ENCODE measurements at regions not wholly inside any gene's neighbourhood (a gene's known extent, or its start where the extent isn't known, plus 50 kb on each side); places are given as distances from the start of the nearest gene placed in this dataset.

DNA sequence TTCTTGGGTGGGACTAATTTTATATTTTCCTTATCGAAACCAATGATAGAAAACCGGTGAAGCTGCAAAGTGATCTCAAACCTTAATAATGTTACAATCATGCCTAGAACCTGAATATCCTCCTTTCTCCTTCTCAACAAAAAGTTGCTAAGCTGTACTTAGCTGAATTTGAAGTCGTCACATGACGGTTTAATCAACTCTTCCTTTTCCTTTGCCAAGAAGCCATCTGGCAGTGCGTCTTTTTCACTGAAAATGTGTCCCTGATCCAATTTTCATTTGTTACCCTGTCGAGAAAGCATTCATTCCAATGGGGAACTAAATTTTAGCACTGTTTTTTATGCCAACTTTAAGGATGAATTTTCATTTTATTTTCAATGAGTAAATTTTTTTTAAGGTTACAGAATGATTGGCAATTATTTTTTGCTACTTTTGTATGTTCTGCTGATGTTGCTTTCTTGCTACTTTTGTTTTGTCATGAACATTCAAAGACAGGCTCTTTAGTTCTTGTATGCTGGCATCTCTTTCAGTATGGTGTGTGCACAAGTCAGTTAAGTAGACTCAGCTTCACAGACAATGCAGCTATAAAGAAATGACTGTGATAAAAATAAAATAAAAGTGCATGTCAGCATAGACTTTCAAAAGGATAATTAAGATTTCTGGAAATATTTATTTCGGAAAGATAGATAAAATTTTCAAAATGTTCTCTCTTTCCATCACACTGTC, 980.0 kb downstream of the DNAJB9 start (continued):
- TF ChIP-seq, protein P1, sequence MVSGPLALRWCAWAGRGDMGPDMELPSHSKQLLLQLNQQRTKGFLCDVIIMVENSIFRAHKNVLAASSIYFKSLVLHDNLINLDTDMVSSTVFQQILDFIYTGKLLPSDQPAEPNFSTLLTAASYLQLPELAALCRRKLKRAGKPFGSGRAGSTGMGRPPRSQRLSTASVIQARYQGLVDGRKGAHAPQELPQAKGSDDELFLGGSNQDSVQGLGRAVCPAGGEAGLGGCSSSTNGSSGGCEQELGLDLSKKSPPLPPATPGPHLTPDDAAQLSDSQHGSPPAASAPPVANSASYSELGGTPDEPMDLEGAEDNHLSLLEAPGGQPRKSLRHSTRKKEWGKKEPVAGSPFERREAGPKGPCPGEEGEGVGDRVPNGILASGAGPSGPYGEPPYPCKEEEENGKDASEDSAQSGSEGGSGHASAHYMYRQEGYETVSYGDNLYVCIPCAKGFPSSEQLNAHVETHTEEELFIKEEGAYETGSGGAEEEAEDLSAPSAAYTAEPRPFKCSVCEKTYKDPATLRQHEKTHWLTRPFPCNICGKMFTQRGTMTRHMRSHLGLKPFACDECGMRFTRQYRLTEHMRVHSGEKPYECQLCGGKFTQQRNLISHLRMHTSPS (CRISPR knock-in tag; IDR thresholded peaks at IDR 0.05; ENCODE audit: low read depth): no peak
- TF ChIP-seq ERF (CRISPR knock-in tag; IDR thresholded peaks at IDR 0.05): no peak
- no peak for TF ChIP-seq KDM1A (CRISPR knock-in tag; IDR thresholded peaks at IDR 0.05)
- no peak for TF ChIP-seq AGO2 (optimal IDR thresholded peaks at IDR 0.05; ENCODE audit: low read depth, low read length)
- TF ChIP-seq ZNF619 (CRISPR knock-in tag; IDR thresholded peaks at IDR 0.05): no peak
- TF ChIP-seq, protein P2, sequence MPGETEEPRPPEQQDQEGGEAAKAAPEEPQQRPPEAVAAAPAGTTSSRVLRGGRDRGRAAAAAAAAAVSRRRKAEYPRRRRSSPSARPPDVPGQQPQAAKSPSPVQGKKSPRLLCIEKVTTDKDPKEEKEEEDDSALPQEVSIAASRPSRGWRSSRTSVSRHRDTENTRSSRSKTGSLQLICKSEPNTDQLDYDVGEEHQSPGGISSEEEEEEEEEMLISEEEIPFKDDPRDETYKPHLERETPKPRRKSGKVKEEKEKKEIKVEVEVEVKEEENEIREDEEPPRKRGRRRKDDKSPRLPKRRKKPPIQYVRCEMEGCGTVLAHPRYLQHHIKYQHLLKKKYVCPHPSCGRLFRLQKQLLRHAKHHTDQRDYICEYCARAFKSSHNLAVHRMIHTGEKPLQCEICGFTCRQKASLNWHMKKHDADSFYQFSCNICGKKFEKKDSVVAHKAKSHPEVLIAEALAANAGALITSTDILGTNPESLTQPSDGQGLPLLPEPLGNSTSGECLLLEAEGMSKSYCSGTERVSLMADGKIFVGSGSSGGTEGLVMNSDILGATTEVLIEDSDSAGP (CRISPR knock-in tag; IDR thresholded peaks at IDR 0.05; ENCODE audit: borderline replicate concordance): no peak
- TF ChIP-seq, protein P3, sequence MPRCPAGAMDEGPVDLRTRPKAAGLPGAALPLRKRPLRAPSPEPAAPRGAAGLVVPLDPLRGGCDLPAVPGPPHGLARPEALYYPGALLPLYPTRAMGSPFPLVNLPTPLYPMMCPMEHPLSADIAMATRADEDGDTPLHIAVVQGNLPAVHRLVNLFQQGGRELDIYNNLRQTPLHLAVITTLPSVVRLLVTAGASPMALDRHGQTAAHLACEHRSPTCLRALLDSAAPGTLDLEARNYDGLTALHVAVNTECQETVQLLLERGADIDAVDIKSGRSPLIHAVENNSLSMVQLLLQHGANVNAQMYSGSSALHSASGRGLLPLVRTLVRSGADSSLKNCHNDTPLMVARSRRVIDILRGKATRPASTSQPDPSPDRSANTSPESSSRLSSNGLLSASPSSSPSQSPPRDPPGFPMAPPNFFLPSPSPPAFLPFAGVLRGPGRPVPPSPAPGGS (CRISPR knock-in tag; IDR thresholded peaks at IDR 0.05): no peak
- TF ChIP-seq, protein P4, sequence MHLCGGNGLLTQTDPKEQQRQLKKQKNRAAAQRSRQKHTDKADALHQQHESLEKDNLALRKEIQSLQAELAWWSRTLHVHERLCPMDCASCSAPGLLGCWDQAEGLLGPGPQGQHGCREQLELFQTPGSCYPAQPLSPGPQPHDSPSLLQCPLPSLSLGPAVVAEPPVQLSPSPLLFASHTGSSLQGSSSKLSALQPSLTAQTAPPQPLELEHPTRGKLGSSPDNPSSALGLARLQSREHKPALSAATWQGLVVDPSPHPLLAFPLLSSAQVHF (CRISPR knock-in tag; IDR thresholded peaks at IDR 0.05): no peak
